Activated naive CD4-positive, alpha-beta T cell treated with anti-CD3 and anti-CD28 coated beads, Interleukin-2, amount 10 ng/mL, durations not matched to agents 7 days and 5 days (primary cell): ENCODE measurements at regions not wholly inside any gene's neighbourhood (a gene's known extent, or its start where the extent isn't known, plus 50 kb on each side); places are given as distances from the start of the nearest gene placed in this dataset.

Experiments used
- CTCF ChIA-PET: fragments of 350-600 bp; sonication (Branson Sonifier 250); formaldehyde crosslinking; loops from one replicate; lab custom pipeline; 2021; ENCODE audit warnings: antibody characterized with exemption; lab: Charles Lee
- DNase-seq: peaks from one replicate; pipeline ENCODE4 v3.0.0-alpha.2; 2020
- H3K27ac Mint-ChIP-seq: one replicate; pipeline ENCODE4 v1.8.0; 2021; ENCODE audit warnings: mild to moderate bottlenecking, moderate library complexity, mixed read lengths
- H3K27me3 Mint-ChIP-seq: one replicate; pipeline ENCODE4 v1.8.0; 2021; ENCODE audit warnings: mild to moderate bottlenecking, mixed read lengths
- H3K36me3 Mint-ChIP-seq: one replicate; pipeline ENCODE4 v1.8.0; 2021; ENCODE audit warnings: mixed read lengths
- H3K4me1 Mint-ChIP-seq: one replicate; pipeline ENCODE4 v1.8.0; 2021; ENCODE audit warnings: mixed read lengths
- H3K4me3 Mint-ChIP-seq: one replicate; pipeline ENCODE4 v1.8.0; 2021; ENCODE audit warnings: mild to moderate bottlenecking, moderate library complexity, mixed read lengths
- H3K9me3 Mint-ChIP-seq: one replicate; pipeline ENCODE4 v1.8.0; 2021; ENCODE audit warnings: mixed read lengths

DNA sequence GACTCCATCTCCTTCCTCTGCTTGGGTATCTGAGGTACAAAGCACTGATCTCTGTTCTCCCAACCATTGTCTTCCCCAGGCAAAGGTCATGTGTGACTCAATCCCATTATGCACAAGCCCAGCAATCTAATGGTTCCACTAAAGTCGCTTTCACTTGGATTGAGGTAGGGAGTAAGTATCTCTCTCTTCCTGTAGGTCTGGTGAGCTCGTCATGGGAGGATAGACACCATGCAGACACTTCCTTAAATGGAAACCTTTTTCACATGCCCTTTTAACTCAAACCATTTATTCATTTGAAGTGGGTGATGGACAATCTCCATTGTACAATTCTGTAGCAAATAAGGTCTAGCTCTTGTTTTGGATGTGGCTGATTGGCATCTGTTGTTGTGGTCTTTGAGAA, 245.2 kb upstream of the CLNK start:
- Mint-ChIP-seq H3K27me3 (no peaks in the 10 kb centered on the region), H3K36me3 (no peaks in the 10 kb centered on the region), H3K27ac (no peak overlapping the region), H3K4me3 (no peak overlapping the region), H3K4me1 (no peaks in the 10 kb centered on the region), H3K9me3 (no peaks in the 10 kb centered on the region)
- DNase-seq, result no peak
- CTCF ChIA-PET, result no interaction called here

DNA sequence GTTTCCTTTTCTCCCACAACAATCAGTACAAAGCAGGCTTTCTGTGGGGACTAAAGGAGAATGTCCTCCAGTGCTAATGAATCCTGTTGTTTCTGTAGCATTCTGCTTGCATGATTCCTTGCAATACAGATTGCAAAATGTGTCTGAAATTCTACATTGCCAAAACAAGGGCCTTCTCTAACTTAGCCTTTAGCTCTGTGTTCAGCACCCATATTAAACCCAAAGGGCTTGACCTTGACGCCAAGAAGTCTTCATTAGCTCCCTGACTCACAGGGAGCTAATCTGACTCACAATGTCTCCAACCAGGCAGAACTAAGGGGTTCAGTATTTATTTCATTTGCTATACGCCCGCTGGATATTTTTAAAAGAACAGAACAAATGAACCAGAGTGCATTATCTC, 241.4 kb upstream of the CLNK start:
- Mint-ChIP-seq H3K9me3 (no peaks in the 10 kb centered on the region), H3K4me1 (no peaks in the 10 kb centered on the region), H3K4me3 (no peak overlapping the region), H3K27me3 (no peaks in the 10 kb centered on the region), H3K27ac (no peak overlapping the region), H3K36me3 (no peaks in the 10 kb centered on the region)
- CTCF ChIA-PET, result no interaction called here
- no peak for DNase-seq

DNA sequence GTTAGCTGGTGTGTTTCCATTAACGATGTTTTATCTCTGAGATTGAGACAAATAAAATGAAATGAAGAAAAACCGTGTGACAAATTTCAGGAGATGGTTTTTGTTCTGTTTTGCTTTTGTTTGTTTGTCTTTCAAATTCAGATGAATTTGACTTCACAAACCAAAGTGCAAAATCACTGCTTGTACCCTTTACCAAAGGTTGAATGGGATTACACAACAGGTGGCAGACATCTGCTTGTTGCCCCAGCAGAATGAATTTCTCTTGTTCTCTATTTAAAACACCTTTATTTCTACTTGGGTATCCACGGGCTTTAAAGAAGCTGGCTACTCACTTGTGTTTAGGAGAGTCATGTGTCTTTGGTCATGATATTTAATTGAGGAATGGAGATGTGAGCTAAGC, 239.7 kb upstream of the CLNK start:
- Mint-ChIP-seq H3K36me3 (no peaks in the 10 kb centered on the region), H3K9me3 (no peaks in the 10 kb centered on the region)

DNA sequence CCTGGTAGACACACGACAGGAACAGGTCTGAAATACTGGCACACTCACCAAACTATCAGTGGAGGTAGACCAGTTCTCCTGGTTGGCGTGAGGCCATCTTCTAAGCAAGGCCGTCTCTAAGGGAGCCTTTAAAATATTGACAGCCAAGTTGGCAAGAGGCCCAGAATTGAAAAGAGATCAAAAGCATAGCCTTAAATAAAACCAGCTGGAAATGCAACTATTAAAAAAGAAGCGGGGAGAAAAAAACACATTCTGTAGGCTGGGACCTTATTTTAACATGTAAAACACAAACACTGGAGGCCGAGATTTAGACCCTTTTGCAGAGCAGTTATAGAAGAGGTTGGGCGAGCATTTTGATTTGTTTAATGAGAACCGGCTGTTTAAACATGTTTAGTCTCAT, 233.0 kb upstream of the CLNK start:
- H3K4me1 Mint-ChIP-seq, result no peaks in the 10 kb centered on the region
- DNase-seq, result no peak
- no peaks in the 10 kb centered on the region for H3K27me3 Mint-ChIP-seq
- H3K9me3 Mint-ChIP-seq, result no peaks in the 10 kb centered on the region
- no peaks in the 10 kb centered on the region for H3K36me3 Mint-ChIP-seq
- H3K4me3 Mint-ChIP-seq, result no peak overlapping the region
- H3K27ac Mint-ChIP-seq, result no peak overlapping the region
- CTCF ChIA-PET, result no interaction called here

More for the DNA sequence above, 239.7 kb upstream of the CLNK start:
- CTCF ChIA-PET, result no interaction called here
- Mint-ChIP-seq H3K4me3 (no peak overlapping the region), H3K27ac (no peak overlapping the region), H3K4me1 (no peaks in the 10 kb centered on the region), H3K27me3 (no peaks in the 10 kb centered on the region)
- DNase-seq, result no peak

DNA sequence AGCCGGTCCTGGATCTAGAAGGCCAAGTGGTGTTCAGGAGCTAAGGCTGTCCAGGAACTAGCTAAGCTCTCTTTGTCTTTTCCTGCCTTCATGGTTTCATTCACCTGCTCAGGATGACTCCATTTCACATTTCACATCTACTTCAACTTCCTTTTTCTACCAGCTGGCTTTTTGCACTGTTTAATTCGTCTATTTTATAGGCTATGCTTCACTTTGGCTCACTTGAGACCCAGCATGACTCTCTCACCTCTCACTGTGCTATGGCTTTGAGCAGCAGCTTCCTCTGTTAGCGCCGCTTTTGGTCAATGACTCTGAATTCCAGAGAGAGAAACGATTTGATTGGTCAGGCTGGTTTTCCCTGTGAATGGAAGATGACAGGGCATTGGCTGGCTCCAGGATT, 213.5 kb upstream of the CLNK start:
- Mint-ChIP-seq H3K27ac (no peak overlapping the region), H3K27me3 (no peaks in the 10 kb centered on the region), H3K36me3 (no peaks in the 10 kb centered on the region), H3K9me3 (no peaks in the 10 kb centered on the region), H3K4me1 (no peaks in the 10 kb centered on the region), H3K4me3 (no peak overlapping the region)
- DNase-seq, result no peak
- CTCF ChIA-PET, result no interaction called here

DNA sequence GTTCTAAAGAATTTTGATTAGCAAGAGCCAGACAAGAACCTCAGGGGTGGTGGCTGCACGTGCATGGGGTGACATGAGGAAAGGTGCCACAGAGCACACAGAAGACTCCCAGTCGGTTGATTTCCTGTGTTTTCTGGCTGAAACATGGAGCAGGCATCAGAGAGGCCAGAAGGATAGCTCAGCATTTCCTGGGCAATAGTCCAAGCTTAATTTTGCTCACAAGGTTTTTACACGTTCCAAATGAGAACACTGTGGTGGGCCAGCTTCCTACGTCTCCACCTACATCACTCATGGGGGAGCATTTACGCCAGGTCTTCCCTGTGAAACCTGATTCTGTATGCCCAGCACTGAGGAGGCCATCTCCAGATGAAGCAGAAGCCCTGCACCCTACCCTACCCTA, 212.5 kb upstream of the CLNK start:
- no peaks in the 10 kb centered on the region for H3K36me3 Mint-ChIP-seq
- H3K27ac Mint-ChIP-seq, result no peak overlapping the region
- no peaks in the 10 kb centered on the region for H3K27me3 Mint-ChIP-seq
- CTCF ChIA-PET, result no interaction called here
- no peak overlapping the region for H3K4me3 Mint-ChIP-seq
- H3K9me3 Mint-ChIP-seq, result no peaks in the 10 kb centered on the region
- DNase-seq, result no peak
- H3K4me1 Mint-ChIP-seq, result no peaks in the 10 kb centered on the region

DNA sequence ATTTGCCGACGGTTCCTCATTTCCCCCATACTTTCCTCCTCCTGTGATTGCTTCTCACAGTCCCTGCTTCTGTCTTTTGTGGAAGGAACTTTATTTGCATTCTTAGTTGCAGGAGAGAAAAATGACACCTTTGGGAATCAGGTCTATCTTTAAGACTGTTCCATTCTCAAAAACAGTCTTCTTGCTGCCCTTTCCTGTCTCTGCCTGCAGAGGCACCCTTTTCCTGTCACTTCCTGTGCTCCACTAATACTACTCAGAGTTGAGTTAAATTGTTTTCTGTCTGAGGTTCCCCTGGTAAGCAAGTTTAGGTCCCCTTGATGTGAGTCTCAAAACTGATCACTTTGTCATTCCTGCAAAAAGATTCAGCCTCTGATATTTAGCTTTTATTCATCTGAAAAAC, 208.8 kb upstream of the CLNK start:
- no peak overlapping the region for H3K4me3 Mint-ChIP-seq
- H3K9me3 Mint-ChIP-seq, result no peaks in the 10 kb centered on the region
- CTCF ChIA-PET, result interaction anchor here (1.4 kb wide), 1 partner anchor 40 kb away, joined by 3 read pairs; no protein-coding TSS in a partner anchor
- DNase-seq, result no peak
- H3K27me3 Mint-ChIP-seq, result no peaks in the 10 kb centered on the region
- H3K4me1 Mint-ChIP-seq, result no peaks in the 10 kb centered on the region
- no peak overlapping the region for H3K27ac Mint-ChIP-seq
- no peaks in the 10 kb centered on the region for H3K36me3 Mint-ChIP-seq

DNA sequence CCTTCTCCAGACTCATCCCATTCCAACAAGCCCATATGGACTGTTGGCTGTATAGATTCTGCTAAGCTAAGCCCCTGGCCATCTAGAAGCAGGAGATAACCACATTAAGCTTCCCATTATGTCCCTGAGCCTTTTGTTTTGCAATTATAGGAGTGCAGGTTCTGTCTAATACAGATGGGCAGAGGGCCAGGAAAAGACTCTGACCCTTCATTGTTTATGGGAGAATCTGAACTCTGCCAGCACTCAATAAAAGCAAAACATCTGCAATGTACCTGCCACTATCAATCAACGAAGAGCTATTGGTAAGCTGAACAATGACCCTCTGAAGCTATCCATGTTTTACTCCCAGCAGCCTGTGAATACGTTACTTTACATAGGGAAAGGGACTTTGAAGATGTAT, 207.3 kb upstream of the CLNK start:
- H3K27ac Mint-ChIP-seq, result no peak overlapping the region

DNA sequence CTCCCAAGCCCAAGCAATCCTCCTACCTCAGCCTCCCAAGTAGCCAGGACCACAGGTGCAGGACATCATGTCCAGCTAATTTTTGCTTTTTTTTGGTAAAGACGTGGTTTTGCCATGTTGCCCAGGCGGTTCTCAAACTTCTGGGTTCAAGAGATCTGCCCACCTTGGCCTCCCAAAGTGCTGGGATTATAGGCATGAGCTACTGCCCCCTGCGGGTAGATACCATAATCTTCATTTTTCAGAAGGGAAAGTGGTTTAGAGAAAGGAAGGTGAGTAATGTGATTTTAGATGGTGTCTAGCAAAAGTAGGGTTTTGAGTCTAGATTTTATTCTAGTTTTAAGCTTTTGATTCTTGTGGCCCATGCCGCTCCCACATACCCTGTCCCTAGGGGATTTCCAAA, 205.3 kb upstream of the CLNK start:
- DNase-seq, result no peak
- no peaks in the 10 kb centered on the region for H3K27me3 Mint-ChIP-seq
- CTCF ChIA-PET, result no interaction called here
- H3K4me1 Mint-ChIP-seq, result no peaks in the 10 kb centered on the region
- H3K9me3 Mint-ChIP-seq, result no peaks in the 10 kb centered on the region
- no peaks in the 10 kb centered on the region for H3K36me3 Mint-ChIP-seq
- H3K4me3 Mint-ChIP-seq, result no peak overlapping the region
- no peak overlapping the region for H3K27ac Mint-ChIP-seq

More for the DNA sequence above, 207.3 kb upstream of the CLNK start:
- Mint-ChIP-seq H3K4me1 (no peaks in the 10 kb centered on the region), H3K4me3 (no peak overlapping the region), H3K36me3 (no peaks in the 10 kb centered on the region), H3K27me3 (no peaks in the 10 kb centered on the region), H3K9me3 (no peaks in the 10 kb centered on the region)
- CTCF ChIA-PET, result interaction anchor here (1.0 kb wide), 1 partner anchor 1360 kb away, joined by 3 read pairs; no protein-coding TSS in a partner anchor
- DNase-seq, result no peak

DNA sequence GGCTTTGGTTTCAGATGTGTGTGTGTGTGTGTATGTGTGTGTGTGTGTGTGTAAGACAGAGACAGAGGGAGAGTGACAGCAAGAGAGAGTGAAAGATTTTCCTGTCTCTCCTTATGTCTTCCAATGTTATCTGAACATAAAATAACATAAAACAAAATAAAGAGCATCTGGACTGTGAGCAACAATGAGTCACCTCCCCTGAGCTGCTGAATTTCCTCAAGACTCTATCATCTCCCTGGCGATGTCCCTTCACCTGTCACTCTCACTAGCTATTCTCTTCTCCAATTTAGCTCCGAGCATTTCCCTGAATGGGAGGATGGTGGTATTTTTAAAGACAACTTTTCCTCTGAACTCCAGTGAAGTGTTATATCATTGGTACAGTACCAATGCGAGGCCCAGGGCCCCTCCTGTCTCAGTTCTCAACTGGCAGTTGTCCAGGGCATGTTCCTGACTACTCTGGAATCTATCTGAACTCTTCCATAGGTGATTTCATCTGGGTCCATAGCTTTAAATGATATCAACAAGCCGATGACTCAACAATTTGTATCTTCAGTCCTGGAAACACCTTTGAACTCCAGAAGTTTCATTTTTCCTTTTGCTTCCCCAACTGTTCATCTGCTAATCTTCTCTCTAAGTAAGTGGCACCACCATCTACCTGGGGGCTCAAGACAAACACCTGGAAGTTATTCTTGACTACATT, 195.0 kb upstream of the CLNK start:
- Mint-ChIP-seq H3K9me3 (no peaks in the 10 kb centered on the region), H3K36me3 (no peaks in the 10 kb centered on the region), H3K4me1 (no peaks in the 10 kb centered on the region), H3K4me3 (no peak overlapping the region), H3K27ac (no peak overlapping the region), H3K27me3 (no peaks in the 10 kb centered on the region)
- CTCF ChIA-PET, result no interaction called here
- no peak for DNase-seq

DNA sequence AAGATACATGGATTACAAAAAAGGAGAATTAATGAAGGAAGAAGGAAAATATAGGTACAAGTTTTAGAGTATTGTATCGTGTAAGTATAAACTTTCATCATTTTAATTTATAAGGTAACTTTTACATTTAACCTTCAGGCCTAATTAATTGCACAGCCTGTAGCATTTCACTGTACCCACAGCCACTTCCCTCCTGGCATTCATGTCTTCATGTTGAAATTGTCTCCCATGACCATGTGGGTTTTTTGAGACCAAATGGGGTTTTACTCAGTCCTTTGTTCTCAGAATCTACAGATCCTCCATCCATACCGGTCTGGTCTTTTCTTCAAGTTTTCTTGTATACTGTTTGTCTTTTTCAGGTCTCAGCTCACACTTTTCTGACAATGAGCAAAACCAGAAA, 194.3 kb upstream of the CLNK start:
- Mint-ChIP-seq H3K9me3 (no peaks in the 10 kb centered on the region), H3K27me3 (no peaks in the 10 kb centered on the region), H3K4me1 (no peaks in the 10 kb centered on the region), H3K27ac (no peak overlapping the region), H3K4me3 (no peak overlapping the region), H3K36me3 (no peaks in the 10 kb centered on the region)
- CTCF ChIA-PET, result no interaction called here
- no peak for DNase-seq

DNA sequence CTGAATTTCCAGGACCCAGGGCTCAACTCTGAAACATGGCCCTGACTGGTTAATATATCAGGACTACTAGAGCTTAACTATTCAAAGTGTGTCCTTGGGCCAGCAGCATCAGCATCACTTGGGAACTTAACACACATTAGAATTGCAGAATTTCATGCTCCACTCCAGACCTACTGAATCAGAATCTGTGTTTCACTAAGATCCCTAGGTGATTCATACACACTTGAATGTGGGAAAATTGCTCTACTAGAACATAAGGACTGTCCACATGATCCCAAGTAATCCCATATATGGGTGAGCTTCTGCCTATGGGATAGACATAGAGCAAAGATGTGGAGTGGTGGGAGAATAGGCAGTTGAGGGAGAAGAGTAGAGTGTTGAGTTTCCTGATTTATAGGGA, 192.5 kb upstream of the CLNK start:
- Mint-ChIP-seq H3K27ac (no peak overlapping the region), H3K4me1 (no peaks in the 10 kb centered on the region)
- CTCF ChIA-PET, result no interaction called here

DNA sequence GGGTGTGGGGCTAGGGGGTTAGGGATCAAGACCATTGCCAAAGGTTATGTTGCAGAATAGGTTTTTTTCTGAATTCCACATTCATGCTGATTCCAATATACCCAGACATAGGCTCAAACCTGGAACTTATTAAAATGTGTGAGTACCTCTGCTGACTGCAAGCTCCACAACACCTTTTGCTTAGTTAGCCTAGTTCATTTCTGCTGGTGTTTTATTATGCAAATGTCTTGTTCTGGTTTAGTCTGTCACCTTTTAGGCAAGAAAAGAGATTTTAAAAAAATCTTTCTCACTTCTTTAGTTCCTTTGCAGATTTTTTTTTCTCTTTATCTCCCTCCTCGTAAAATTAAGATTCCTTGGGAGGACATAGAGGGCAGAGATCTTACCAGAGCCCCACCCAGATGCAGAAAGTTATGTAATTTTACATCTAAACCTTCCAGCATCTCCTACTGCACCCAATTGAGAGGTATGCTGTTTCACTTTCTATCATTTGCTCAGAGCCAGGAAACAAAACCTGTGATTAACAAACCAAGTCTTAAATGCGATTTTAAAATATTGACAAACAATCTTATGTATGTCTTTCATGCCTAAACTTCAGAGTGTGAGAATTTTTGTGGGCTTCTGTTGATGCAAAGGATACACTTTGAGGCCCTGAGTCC, 190.7 kb upstream of the CLNK start:
- no peaks in the 10 kb centered on the region for H3K9me3 Mint-ChIP-seq
- no peaks in the 10 kb centered on the region for H3K4me1 Mint-ChIP-seq
- DNase-seq, result no peak
- no peaks in the 10 kb centered on the region for H3K36me3 Mint-ChIP-seq
- H3K27ac Mint-ChIP-seq, result no peak overlapping the region
- no peaks in the 10 kb centered on the region for H3K27me3 Mint-ChIP-seq
- CTCF ChIA-PET, result no interaction called here
- no peak overlapping the region for H3K4me3 Mint-ChIP-seq

More for the DNA sequence above, 192.5 kb upstream of the CLNK start:
- Mint-ChIP-seq H3K36me3 (no peaks in the 10 kb centered on the region), H3K4me3 (no peak overlapping the region), H3K9me3 (no peaks in the 10 kb centered on the region), H3K27me3 (no peaks in the 10 kb centered on the region)
- DNase-seq, result no peak

DNA sequence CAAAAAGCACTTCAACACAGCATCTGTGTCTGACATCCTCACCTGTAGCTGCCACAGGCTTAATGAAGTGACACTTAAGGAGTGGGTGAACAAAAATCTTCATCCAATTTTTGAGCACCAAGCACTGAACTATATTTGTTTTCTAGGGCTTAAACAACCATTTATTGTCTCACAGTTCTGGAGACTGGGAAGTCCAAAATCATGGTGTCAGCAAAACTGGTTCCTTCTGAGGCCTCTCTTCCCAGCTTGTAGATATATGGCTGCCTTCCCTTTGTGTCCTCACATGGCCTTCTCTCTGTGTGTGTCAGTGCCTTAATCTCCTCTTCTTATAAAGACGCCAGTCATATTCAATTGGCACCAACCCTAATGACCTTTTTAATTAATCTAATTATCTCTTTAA, 189.2 kb upstream of the CLNK start:
- Mint-ChIP-seq H3K9me3 (no peaks in the 10 kb centered on the region), H3K27ac (no peak overlapping the region), H3K27me3 (no peaks in the 10 kb centered on the region), H3K4me3 (no peak overlapping the region), H3K4me1 (no peaks in the 10 kb centered on the region), H3K36me3 (no peaks in the 10 kb centered on the region)
- DNase-seq, result no peak
- CTCF ChIA-PET, result no interaction called here

DNA sequence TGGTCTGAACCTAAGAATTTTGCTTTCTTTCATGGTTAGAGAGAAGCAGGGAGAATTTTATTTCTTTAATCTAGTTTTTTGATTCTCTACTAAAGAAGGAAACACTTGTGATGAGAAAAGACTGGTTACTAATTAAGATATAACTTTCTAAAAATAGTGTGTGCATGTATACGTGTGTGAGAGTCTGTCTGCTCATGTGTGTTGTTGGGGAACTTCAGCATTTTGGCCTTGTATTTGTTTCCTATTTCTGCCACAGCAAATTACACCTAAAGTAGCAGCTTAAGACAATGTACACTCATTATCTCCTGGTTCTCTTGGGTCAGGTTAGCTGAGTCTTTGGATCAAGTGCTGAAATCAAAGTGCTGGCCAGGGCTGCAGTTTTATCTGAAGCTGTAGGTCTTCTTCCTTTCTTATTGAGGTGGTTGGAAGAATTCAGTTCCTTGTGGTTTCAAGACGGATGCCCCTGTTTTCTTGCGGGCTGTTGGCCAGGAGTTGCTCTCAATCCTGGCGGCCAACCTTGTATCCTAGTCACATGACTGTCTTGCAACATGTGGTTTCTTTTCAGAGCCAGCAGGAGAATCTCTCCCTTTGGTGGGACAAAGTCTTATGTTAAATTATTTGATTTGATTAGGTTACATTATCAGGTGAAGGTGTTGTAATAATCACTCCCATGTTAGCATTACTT, 188.4 kb upstream of the CLNK start:
- Mint-ChIP-seq H3K27ac (no peak overlapping the region), H3K36me3 (no peaks in the 10 kb centered on the region), H3K27me3 (no peaks in the 10 kb centered on the region), H3K9me3 (peaks cover 2% of the 10 kb centered on the region), H3K4me1 (no peaks in the 10 kb centered on the region), H3K4me3 (no peak overlapping the region)
- CTCF ChIA-PET, result no interaction called here
- no peak for DNase-seq
